Glomerular endothelial cell (primary cell): ENCODE measurements at regions not wholly inside any gene's neighbourhood (a gene's known extent, or its start where the extent isn't known, plus 50 kb on each side); places are given as distances from the start of the nearest gene placed in this dataset.
"Not testable (repeated sequence)": the region's sequence is repeated elsewhere in the genome, so short reads cannot be mapped to it uniquely, and the experiment has no call there.

Experiments used
- DNase-seq: peaks from one replicate; pipeline ENCODE4 v3.0.0-alpha.2; 2011; ENCODE audit warnings: low read depth, low spot score; ENCODE audit errors: extremely low read depth

DNA sequence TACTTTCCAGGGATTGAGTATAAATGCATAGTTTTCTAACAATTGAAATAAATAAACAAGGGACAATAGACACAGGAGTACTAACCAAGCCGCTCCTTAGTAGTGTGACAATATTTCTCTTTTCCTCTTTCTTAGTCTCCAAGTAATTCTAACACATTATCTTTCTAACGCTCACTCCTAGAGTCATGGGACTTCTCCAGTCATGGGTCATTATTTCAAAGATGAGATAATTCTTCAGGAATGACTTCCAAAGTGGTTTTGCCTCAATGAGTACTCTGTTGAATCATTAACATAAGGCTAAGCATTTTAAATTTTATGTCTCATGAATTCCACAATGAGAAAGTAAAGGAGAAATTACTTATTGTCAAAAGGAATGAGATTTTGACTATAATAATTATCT is 605.8 kb upstream of the ADAMTS5 start:
- DNase-seq: no peak

DNA sequence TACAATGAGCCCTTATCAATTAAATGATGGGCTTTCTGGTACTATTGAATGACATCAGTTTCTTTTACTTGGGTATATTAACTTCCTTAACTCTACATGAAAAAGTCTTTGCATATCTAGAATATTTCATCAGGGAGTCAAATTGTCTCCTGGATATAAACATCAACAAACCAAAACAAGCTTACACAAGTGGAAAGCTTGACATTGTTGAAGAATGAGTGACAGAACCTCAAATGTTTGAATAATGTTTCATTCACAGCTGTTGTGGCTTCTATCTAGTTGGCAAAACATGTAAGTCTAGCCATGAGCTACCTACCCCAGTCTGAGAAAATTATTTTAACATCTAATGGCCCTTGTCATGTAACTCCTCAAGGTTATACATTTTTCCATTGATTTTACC is 604.8 kb upstream of the ADAMTS5 start:
- no peak for DNase-seq

DNA sequence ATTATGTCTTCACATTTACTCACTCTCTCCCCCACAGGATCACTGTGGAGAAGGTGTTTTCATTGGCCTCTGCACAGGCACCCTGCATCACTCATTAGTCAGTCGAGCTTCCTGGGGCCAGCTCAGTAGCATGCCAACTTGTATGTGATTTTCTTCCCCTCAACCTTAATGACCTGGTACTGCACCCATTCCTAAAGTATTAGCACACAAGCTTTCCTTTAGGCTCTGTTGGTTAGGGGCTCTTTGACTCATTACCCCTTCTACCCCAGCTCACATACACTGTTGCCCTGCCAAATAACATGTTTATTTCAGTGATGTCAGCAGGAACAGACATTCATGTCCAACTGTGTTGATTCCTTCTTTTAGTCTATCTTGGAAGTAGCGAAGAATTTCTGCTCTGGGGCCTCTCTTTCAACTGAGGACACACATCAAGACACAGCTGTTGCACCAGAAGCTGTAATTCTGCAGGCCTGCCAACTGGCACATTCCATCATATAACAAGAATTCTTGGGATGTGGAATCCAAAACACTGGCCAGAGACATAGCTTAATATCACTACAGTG is 603.5 kb upstream of the ADAMTS5 start:
- no peak for DNase-seq

DNA sequence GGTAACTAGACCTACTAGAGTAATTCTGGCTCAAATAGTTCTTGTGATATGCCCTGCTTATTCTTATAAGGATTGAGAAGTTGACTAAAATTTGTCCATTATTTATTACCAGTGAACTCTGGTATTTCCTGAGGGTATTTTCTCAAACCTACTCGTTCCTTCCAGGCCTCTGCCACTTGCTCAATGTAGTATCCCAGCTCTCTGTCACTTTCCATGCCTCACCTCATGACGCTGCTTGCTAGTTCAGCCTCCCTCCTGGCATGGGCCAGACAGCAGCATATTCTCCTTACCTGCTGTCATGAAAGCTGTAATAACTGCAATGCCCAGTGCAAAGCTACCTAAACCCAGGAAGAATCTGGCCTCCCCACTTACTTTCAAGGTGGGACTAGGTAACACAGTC is 602.9 kb upstream of the ADAMTS5 start:
- DNase-seq: no peak

DNA sequence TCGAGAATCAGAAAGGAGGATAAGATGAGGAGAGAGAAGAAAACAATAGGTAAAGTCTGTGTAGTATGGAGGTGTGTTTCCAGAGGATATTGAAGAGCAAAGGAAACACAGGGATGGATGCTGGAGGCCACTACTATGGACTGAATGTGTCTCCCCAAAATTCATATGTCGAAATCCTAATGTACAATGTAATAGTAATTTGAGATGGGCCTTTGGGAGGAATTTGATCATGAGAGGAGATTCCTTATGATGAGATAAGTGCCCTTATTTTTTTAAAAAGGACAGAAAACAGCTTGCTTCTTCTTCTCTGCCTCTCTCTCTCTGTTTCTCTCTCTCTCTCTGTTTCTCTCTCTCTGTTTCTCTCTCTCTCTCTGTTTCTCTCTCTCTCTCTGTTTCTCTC is 602.2 kb upstream of the ADAMTS5 start:
- no peak for DNase-seq

DNA sequence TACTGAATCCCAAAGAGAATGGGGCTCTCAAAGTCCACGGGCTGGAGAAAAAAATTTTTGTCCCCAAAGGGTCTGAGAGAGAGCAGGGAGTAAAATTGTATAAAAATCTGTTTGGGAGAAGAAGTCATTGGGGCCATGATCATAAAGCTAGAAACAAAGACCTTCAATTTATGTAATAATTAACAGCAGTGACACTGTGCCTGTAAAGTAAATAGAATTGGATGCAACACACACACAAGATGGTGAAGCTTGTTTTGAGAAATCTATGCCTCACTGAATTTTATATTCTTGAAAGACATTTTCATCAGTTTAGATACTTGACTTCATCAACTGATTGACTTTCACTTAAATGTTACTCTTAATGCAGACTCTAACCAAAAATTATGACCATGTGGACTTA is 600.5 kb upstream of the ADAMTS5 start:
- DNase-seq: no peak

DNA sequence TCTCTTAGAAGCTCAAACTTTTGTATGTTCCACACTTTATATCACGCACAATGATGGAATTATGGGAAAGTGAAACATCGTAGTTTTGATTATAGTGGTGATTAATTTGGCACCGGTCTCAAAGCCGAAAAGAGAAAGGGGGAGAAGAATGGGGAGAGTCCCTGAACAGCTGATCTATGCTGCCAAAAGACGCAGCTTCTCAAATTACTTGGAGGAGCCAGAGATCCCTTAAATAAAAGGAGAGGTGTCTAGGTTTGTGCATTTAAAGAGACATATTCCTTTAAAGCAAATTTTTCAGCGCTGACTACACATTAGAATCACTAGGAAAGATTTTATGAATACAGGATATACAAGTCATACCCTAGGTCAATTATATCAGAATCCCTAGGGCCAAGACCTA is 599.6 kb upstream of the ADAMTS5 start:
- DNase-seq: no peak

DNA sequence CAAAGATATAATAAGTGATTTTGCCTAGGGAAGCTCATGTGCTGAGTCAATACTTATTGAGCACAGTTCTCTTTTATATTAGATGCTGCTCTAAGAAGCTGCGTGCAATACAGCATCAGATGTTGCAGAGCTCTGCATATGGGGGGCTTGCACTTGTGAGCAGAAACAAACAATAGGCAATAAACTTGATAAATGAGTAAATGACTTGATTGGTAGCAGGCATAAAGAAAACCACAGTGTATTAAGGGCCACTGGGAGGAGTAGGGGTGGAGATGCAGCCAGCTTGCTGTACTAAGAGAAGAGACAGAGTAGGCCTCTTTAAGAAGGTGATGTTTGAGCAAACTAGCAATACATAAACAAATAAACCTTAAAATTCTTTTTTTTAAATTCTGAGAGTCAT is 598.5 kb upstream of the ADAMTS5 start:
- DNase-seq: no peak

DNA sequence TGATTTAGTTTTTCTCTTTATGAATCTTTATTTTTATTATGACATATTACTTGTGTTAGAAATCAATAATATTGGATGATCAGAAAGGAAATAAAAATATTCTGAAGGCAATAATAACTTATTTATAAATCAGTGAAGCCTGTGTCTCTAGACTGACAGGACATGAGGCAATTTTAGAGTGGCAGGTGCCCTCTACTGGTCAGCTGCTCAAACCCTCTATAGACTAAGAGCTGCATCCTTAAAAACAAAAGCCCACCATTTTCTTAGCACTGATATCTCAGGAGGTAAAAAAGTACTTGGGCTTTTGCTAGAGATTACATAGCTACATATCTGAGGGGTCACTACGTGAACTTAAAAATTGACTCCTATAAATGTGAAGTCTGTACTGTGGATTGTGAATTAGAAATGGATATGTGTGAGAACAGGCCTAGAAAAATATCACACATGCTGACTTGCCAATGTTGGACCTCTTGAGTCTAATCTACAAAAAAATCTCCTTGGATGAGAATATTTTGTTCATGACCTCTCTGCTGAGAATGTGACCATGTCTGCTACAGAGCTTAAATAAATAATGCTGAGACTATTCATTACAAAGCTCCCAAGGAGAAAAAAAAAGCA is 597.9 kb upstream of the ADAMTS5 start:
- peak; percentile 33 for DNase-seq

DNA sequence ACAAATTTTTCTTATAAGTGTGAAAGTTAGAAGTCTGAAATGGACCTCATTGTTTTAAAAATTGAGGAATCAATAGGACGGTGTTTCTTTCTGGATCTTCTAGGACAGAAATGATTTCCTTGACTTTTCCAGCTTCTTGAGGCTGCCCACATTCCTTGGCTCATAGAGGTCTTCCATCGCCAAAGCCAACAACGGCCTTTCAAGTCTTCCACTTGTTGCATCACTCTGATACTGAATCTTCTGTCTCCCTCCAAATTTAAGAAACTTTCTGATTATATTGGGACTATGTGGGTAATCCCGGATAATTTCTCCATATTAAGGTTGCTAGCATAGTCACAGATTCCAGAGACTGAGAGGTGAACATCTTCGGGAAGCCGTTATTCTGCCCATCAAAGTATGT is 595.4 kb upstream of the ADAMTS5 start:
- DNase-seq: no peak

DNA sequence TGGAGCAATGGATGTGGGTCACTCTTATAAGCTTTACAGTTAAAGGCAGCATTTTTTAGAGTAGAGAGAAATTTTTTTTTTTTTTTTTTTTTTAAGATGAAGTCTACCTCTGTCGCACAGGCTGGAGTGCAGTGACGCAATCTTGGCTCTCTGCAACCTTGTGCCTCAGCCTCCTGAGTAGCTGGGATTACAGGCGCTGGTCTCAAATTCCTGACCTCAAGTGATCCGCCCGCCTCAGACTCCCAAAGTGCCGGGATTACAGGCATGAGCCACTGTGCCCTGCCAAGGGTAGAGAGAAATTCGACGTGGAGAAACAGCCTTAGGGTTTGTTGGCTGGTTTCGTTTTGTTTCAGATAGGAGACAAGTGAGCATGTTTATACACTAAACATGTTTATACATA is 594.2 kb upstream of the ADAMTS5 start:
- no peak for DNase-seq

DNA sequence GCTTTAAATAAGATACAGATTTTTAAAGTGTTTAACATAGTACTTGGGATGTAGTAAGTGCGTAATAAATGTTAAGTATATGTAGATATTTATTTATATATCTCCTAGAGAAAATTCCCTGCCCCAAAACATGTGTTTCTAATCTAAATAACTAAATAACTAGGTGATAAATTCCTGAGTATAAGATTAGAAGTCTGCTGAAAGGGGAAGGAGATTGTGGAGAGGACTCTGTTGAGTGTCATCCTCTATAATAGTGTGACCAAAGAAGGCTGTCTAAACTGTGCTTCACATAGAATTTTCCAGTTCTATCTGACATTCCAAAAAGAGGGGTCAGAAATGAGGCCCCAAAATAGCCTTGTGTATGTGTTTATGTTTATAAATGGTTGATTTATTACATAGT is 590.5 kb upstream of the ADAMTS5 start:
- DNase-seq: no peak

DNA sequence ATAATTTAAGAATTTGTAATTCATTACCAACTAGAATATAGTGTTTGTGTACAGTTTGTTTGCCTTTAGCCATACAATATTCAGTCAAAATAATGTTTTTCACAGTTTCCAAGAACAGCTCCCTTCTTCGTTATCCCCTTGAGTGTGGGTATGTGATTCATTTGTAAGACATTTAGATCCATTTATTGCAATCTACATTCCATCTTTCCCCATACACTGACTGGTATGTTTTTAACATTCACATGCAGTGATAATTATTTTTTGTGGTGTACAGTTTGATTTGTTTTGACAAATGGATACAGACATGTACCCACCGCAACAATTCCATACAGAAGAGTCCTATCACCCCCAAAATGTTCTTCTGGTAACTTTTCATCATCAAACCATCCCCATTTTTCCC is 589.1 kb upstream of the ADAMTS5 start:
- DNase-seq: no peak

DNA sequence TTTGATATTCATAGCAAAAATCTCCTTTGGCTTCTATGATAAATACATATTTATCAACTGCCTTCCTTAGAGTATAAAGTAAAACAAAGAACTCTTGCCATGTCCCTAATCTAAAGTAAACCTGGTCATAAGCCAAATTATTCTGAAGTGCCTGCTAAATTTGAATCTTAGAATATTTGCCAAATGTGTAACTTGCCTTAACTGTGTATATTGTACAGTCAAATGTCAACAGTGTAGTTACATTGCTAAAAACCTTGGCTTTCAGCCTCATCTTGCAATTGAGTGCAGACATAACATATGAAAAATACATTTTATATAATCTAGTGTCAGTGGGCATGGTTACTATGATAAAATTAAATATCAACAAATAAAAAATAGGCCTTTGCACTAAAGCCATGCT is 583.4 kb upstream of the ADAMTS5 start:
- DNase-seq: no peak

DNA sequence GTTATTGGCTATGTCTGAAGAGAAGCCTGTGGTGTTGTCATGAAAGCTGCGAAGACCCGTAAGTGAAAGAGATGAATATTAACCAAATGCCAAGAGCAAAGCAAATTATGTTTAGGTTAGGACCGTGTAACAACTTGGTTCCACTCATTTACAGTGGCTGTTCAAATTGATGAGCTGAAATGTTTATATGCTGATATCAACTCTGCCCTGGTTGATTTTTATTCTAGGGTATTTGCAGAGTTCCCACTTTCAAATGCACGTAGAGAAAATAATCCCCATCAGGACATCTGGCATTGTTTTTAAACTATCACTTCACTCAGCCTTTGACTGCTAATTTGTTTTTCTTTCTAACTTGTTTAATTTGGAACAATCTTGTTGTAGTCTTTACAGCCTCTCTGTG is 581.6 kb upstream of the ADAMTS5 start:
- DNase-seq: no peak

DNA sequence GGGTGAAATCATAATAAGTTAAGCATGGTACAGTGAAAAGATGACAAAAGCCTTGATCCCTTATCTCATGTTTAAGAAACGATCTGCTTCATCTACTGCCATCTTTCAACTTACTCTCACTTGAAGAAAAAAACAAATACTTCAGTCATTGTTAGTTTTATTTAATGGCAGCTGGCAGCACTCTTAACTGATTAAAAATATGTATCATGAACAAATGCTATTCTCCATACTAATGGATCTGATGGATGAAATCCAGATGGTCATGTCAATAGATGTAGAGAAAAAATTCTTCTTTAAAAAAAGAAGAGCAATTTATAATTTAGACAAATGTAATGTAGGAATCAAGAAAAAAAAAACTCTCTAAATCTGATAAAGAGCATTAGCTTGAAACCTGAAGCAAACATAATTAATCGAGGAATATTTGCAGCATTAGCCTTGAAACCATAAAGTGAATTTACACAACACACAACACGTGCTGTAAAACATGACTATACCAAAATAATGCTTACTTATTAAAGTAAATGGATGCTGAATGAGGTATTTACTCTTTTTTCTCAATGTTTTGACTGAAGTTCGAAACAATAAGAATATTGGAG is 579.0 kb upstream of the ADAMTS5 start:
- DNase-seq: no peak

DNA sequence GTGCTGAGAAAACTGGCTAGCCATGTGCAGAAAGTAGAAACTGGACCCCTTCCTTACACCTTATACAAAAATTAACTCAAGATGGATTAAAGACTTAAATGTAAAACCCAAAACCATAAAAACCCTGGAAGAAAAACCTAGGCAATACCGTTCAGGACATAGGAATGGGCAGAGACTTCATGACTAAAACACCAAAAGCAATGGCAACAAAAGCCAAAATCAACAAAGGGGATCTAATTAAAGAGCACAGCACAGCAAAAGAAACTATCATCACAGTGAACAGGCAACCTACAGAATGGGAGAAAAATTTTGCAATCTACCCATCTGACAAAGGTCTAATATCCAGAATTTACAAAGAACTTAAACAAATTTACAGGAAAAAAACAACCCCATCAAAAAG is 575.2 kb upstream of the ADAMTS5 start:
- DNase-seq: not testable (repeated sequence)

DNA sequence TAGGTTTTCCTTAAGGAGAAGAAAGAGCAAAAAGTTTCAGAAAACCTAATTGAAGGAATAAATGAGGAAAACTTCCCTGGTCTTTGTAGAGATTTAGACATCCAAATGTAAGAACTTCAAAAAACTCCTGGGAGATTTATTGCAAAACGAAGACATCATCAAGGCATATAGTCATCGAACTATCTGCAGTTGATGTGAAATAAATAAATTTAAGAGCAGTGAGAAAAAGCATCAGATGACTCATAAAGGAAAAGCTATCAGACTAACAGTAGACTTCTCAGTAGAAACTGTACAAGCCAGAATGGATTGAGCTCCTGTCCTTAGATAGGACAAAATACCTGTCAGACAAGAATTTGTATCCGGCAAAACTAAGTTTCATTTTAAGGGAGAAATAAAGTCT is 569.4 kb upstream of the ADAMTS5 start:
- DNase-seq: no peak

DNA sequence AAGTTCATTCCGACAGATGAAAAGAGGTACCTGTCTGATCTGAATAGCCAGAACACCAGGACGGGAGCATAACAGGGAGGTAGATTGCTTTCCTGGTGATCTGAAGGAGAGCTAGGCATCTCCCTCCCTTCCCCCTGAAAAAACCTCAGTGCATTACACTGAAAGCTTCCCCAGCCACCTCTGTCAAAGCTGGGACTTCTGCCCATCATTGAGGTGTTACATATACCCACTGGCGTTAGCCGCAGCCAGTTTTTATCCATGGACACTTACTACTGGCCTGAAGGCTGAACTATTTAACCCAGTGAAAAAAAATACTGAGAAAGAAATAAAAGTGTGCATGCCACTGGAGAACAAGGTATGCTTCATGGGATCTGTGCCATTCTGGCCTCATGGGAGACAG is 568.3 kb upstream of the ADAMTS5 start:
- DNase-seq: no peak

DNA sequence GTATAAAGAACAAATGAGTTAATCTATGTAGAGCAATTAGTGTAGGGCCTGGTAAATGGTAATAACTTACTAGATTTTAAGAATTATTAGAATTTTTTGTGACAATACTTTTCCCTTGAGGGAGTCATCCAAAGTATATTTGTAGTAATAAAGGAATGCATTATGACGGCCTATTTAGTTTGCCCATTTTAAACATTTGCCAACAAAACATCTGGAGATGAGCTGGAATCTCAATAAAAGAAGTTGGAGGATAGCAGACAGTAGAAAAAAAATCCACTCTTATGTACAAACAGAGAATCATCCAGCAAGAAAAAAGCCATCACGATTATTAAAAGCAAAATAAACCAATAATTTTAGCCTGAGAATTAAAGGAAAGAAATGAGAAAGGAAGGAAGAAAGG is 567.3 kb upstream of the ADAMTS5 start:
- DNase-seq: no peak

DNA sequence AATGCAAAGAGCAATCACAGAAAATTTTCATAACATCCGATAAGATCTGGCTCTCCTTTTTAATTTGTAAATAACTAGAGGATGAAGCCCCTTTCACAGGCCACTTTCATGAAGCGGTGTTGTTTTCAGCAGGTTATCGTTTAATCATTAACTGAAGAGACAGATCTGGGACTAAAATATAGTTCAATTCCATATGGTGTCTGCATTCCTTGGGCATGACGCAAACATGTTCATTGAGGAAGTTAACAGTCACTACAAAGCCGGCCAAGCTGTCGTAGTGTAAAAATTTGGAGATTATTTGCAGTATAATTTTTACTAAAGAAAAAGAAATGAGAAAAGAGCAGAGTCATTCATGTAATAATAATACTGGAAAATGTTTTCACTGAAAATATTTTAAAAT is 565.2 kb upstream of the ADAMTS5 start:
- no peak for DNase-seq

DNA sequence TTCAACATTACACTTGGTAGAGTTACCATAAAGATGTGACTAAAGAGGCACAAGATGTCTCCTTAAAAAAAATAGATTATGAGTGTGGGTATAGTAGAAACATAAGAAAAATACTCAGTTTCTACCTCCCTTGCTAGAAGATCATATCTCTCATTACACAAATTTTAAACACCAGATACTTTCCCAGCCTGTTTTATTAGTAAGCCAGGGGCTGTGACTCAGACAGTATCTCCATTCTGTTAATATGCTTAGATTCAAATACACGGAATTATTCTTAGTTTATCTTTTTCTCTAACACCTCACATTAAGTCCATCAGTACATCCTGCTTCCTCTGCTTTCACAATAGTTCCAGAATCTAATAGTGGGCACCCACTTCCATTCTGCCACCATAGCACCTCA is 561.8 kb upstream of the ADAMTS5 start:
- DNase-seq: no peak

DNA sequence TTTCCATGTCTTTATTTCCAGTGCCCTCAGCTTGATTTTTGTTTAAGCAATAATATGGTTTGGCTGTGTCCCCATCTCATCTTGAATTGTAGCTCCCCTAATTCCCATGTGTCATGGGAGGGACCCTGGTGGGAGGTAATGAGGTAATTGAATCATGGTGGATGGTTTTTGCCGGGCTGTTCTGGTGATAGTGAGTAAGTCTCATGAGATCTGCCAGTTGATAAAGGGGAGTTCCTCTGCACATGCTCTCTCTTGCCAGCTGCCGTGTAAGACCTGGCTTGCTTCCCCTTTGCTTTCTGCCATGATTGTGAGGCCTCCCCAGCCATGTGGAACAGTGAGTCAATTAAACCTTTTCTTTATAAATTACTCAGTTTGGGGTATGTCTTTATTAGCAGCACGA is 559.6 kb upstream of the ADAMTS5 start:
- no peak for DNase-seq
